ENCODE measurements at regions not wholly inside any gene's neighbourhood (a gene's known extent, or its start where the extent isn't known, plus 50 kb on each side); places are given as distances from the start of the nearest gene placed in this dataset.
"Not testable (repeated sequence)": the region's sequence is repeated elsewhere in the genome, so short reads cannot be mapped to it uniquely, and the experiment has no call there.

GRCh38 chrX:109155161-109155560, 326.7 kb downstream of the GUCY2F start:
- DNase-seq = peak; percentile 4 to 39

- not testable (repeated sequence) for DNase-seq
These were observed 337.7 kb downstream of the GUCY2F start for GRCh38 chrX:109144173-109144572.

- DNase-seq = no peak
These were observed 341.4 kb downstream of the GUCY2F start for GRCh38 chrX:109140463-109140862.

GRCh38 chrX:109134777-109135176, 347.1 kb downstream of the GUCY2F start:
- DNase-seq = no peak

GRCh38 chrX:109125304-109125703, 356.6 kb downstream of the GUCY2F start:
- DNase-seq = no peak

- DNase-seq = no peak
These were observed 353.0 kb upstream of the IRS4 start for GRCh38 chrX:109089359-109089758.

- no peak for DNase-seq
These were observed 341.4 kb upstream of the IRS4 start for GRCh38 chrX:109077788-109078187.

GRCh38 chrX:109054181-109054581, 317.8 kb upstream of the IRS4 start:
- not testable (repeated sequence) for DNase-seq

- no peak for DNase-seq
These were observed 313.5 kb upstream of the IRS4 start for GRCh38 chrX:109049903-109050302.

- no peak for DNase-seq
These were observed 313.1 kb upstream of the IRS4 start for GRCh38 chrX:109049416-109049815.

- DNase-seq = no peak
These were observed 303.7 kb upstream of the IRS4 start for GRCh38 chrX:109040057-109040456.

GRCh38 chrX:109036624-109037023, 300.3 kb upstream of the IRS4 start:
- no peak for DNase-seq

GRCh38 chrX:108993909-108994308, 257.5 kb upstream of the IRS4 start:
- DNase-seq = no peak

GRCh38 chrX:108972899-108973298, 236.5 kb upstream of the IRS4 start:
- DNase-seq = not testable (repeated sequence)

- DNase-seq = no peak
These were observed 210.8 kb upstream of the IRS4 start for GRCh38 chrX:108947205-108947604.

- DNase-seq = no peak
These were observed 210.2 kb upstream of the IRS4 start for GRCh38 chrX:108946531-108946930.

- DNase-seq = no peak
These were observed 209.6 kb upstream of the IRS4 start for GRCh38 chrX:108945883-108946523.

- DNase-seq = no peak
These were observed 178.4 kb upstream of the IRS4 start for GRCh38 chrX:108914791-108915190.

- DNase-seq = not testable (repeated sequence)
These were observed 167.5 kb upstream of the IRS4 start for GRCh38 chrX:108903831-108904230.

- no peak for DNase-seq
These were observed 164.0 kb upstream of the IRS4 start for GRCh38 chrX:108900333-108900732.

GRCh38 chrX:108896349-108896748, 160.0 kb upstream of the IRS4 start:
- DNase-seq = not testable (repeated sequence)

GRCh38 chrX:108892501-108892900, 156.1 kb upstream of the IRS4 start:
- DNase-seq = no peak

- no peak for DNase-seq
These were observed 139.2 kb upstream of the IRS4 start for GRCh38 chrX:108875548-108875947.

- not testable (repeated sequence) for DNase-seq
These were observed 106.7 kb upstream of the IRS4 start for GRCh38 chrX:108843039-108843438.

- no peak for DNase-seq
These were observed 97.6 kb upstream of the IRS4 start for GRCh38 chrX:108833993-108834392.

Data from Kasumi-1 (cell line).